GM13976 (cell line): ENCODE measurements at regions not wholly inside any gene's neighbourhood (a gene's known extent, or its start where the extent isn't known, plus 50 kb on each side); places are given as distances from the start of the nearest gene placed in this dataset.

ENCODE experiments used
- DNase-seq: peaks from one replicate; pipeline ENCODE4 v3.0.0; 2012; ENCODE audit warnings: low spot score
- in situ Hi-C: fragments of 300-500 bp; cut with MboI; formaldehyde crosslinking; loops from one replicate; pipeline ENCODE4 v1.12.0; 2022; ENCODE audit warnings: low sequenced_read_pairs, mixed read lengths, inconsistent platforms; ENCODE audit not compliant: unreplicated experiment
- TF ChIP-seq, protein P1 (sequence below): IDR thresholded peaks from 2 replicates; pipeline ENCODE4 v1.5.1; 2012; ENCODE audit warnings: borderline replicate concordance, mild to moderate bottlenecking; ENCODE audit not compliant: insufficient read depth; ENCODE audit errors: extremely low read depth, missing control alignments, control extremely low read depth

DNA sequence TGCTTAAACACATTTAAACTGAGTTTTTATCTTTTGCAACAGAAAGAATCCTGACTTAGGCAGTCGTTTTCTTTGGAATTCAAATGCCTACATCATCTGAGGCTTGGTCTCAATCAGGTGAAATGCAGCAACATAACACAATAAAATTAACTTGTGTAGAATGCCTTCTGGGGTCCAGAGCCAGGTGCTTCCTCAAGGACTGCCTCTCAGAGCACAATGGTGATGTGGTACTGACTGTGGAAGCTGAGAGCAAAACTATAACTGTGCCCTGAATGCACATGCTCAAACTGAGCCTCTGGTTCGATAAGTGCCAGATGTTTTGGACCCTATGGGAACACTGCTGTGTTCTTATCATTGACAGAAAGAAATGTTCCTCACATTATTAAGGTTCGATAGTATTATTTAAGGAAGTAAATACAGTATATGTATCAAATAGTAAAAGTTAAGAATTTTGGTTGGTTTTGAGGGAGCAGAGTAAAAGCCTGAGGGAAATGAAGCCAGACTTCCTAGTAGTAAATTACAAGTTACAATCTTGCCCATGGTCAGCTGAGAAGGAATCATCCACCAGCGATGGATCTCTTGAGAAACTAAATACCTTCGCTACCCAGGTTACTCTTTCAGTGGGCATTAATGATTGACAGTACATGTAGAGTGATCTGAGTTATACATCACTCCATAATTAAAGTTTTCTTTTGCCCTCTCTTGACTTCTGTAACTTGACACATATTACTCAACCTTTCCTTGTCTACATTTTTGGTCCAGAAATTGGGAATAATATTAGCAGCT, 122.9 kb upstream of the ATP2B1 start:
- no peak for DNase-seq
- in situ Hi-C loops: no loop called here
- TF ChIP-seq, protein P1, sequence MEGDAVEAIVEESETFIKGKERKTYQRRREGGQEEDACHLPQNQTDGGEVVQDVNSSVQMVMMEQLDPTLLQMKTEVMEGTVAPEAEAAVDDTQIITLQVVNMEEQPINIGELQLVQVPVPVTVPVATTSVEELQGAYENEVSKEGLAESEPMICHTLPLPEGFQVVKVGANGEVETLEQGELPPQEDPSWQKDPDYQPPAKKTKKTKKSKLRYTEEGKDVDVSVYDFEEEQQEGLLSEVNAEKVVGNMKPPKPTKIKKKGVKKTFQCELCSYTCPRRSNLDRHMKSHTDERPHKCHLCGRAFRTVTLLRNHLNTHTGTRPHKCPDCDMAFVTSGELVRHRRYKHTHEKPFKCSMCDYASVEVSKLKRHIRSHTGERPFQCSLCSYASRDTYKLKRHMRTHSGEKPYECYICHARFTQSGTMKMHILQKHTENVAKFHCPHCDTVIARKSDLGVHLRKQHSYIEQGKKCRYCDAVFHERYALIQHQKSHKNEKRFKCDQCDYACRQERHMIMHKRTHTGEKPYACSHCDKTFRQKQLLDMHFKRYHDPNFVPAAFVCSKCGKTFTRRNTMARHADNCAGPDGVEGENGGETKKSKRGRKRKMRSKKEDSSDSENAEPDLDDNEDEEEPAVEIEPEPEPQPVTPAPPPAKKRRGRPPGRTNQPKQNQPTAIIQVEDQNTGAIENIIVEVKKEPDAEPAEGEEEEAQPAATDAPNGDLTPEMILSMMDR: no peak

DNA sequence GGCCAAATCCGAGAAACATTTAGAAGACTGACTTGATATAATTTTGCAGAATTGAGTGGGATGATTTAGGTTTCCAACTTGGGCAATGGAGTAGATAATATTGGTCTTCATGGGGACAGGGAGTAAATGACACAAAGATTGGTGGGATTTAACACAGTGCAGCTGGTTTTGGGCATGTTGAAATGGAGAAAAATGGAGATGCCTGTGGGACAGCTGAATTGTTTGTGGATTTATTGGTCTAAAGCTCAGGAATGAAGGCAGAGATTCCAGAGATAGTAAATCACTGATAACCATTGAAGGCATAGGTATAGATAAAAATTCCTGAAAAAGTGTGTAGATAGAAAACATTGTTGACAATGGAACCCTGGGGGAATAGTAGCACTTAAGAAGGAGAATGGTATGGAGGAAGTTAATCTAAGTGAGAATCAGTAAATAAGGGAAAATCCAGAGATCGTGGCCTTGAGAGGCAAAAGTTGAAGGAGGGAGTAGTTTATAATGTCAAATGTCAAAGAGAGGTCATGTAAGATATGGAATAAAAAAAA, 120.9 kb upstream of the ATP2B1 start:
- TF ChIP-seq, protein P1: no peak
- in situ Hi-C loops: no loop called here
- no peak for DNase-seq

DNA sequence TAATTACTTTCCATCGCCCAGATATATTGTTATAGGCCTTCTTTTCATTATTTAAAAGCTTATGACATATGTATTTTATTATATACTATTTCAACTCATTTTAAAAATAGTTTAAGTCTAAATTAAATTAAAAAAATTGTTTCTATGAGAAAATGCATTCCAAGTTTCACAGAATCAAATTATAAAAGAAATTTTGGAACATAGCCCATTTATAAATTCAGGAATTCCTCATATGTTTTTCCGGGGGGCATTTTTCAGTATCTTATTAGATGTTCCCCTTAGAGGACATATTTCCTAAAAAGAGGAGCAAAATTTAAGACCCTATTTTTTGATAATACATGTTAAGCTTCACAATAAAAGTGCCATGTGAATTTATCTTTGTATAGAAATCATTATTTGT, 119.9 kb upstream of the ATP2B1 start:
- in situ Hi-C loops: no loop called here
- TF ChIP-seq, protein P1: no peak
- DNase-seq: no peak

DNA sequence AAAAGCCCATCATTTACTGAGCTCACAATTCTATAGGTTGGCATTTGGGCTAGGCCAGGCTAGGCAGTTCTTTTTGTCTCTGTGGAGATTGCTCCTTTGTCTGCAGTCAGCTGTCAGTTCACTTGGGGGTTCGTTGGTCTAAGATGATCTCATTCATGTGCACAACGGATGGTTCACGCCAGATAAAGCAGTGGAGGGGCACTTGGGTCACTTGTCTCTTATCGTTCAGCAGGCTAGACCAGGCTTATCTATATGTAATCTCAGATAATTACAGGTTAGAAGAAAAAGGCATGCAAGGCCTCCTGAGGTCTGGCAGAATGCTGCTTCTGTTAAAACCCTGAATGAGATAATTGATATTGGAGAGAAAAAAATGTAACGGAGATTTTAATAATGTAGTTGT, 119.0 kb upstream of the ATP2B1 start:
- TF ChIP-seq, protein P1: no peak
- in situ Hi-C loops: no loop called here
- no peak for DNase-seq

DNA sequence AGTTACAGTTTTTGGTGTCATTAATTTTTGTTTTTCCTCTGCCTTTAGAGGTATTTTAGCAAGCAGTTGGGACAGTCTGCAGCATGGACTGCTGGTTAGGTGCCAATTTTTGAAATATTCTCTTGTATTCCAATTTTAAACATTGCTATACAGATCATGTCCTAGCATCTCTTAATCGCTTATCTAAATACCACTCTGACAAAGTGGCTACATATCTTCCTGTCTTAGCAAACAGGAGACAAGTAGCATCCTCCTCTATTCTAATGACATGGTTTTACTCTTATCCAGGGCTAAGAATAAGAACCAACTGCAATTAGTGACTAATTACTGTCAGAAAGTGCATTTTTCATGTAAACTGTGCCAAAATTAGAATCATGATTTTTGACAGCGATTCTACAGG, 117.8 kb upstream of the ATP2B1 start:
- in situ Hi-C loops: no loop called here
- TF ChIP-seq, protein P1: no peak
- no peak for DNase-seq

DNA sequence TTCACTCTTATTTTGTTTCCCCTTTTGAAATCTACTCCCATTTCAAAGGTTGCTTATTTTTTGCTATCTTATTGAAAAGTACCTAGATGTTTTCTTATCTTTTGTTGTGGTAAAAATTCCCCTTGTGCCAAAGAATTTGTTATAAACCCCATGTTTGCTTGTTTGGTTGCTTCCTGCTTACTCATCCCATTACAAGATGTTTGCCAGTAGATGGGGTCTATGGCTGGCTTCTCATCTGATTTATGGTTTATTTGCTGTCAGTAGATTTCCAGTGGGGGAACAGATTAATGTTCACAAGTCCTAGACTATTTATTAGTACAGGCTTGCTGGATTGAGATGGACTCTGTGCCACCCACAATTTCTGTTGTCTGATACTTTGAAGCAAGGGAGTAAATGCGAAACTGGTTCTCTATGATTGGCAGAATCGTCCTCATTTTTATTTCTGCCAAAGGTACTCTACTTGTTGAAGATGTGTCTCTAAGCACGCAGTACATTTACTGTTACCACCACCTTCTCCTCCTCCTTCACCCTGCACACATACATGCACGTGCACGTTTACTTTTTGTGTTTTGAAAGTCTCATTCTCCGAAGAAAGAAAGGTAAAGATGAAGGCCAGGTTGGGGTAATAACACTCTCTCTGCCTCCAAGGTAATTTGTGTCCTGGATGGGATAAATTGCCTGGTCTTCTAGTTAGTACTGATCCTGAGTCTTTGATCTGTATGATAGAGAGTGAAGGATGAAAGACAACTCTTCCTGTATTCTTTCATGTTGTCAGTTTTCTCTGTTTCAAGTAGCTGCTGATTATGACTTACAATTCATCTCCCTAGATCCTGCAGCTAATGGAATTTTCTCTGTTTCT, 117.2 kb upstream of the ATP2B1 start:
- TF ChIP-seq, protein P1: no peak
- DNase-seq: no peak
- in situ Hi-C loops: no loop called here
